Loucy (cell line): ENCODE measurements at regions not wholly inside any gene's neighbourhood (a gene's known extent, or its start where the extent isn't known, plus 50 kb on each side); places are given as distances from the start of the nearest gene placed in this dataset.

Experiments used
- H2AFZ ChIP-seq: fragments of 200-600 bp; sonication (generic); 2 replicates; pipeline ENCODE4 v1.6.0; 2016; ENCODE audit warnings: antibody characterized with exemption, mild to moderate bottlenecking, low read length, moderate library complexity
- H3F3A ChIP-seq: fragments of 200-600 bp; 2 replicates; pipeline ENCODE4 v1.6.0; 2016; ENCODE audit warnings: antibody characterized with exemption, low read depth, mild to moderate bottlenecking
- H3K27me3 ChIP-seq: fragments of 200-600 bp; sonication (generic); 2 replicates; pipeline ENCODE4 v1.6.1; 2014; ENCODE audit warnings: low read length, mild to moderate bottlenecking; ENCODE audit not compliant: insufficient read depth, poor library complexity, severe bottlenecking
- H3K36me3 ChIP-seq: fragments of 200-600 bp; sonication (generic); 2 replicates; pipeline ENCODE4 v1.6.1; 2016; ENCODE audit warnings: low read length; ENCODE audit not compliant: insufficient read depth
- H3K4me1 ChIP-seq: fragments of 200-600 bp; sonication (generic); 2 replicates; pipeline ENCODE4 v1.5.1; 2014; ENCODE audit warnings: low read length, mild to moderate bottlenecking; ENCODE audit not compliant: insufficient read depth, poor library complexity, severe bottlenecking
- H3K4me2 ChIP-seq: fragments of 200-600 bp; sonication (generic); 2 replicates; pipeline ENCODE4 v1.6.0; 2014; ENCODE audit warnings: antibody characterized with exemption, low read length, low read depth, mild to moderate bottlenecking; ENCODE audit not compliant: poor library complexity, severe bottlenecking
- H3K4me3 ChIP-seq: fragments of 200-600 bp; sonication (generic); 2 replicates; pipeline ENCODE4 v1.5.1; 2014; ENCODE audit warnings: low read length, mild to moderate bottlenecking, mixed read lengths; ENCODE audit not compliant: poor library complexity, severe bottlenecking
- H3K79me2 ChIP-seq: fragments of 200-600 bp; sonication (generic); 2 replicates; pipeline ENCODE4 v1.6.1; 2014; ENCODE audit warnings: low read length; ENCODE audit not compliant: insufficient read depth
- H3K9ac ChIP-seq: fragments of 200-600 bp; sonication (generic); 2 replicates; pipeline ENCODE4 v1.6.0; 2014; ENCODE audit warnings: mild to moderate bottlenecking, low read depth, low read length, moderate library complexity; ENCODE audit not compliant: poor library complexity, severe bottlenecking
- H3K9me2 ChIP-seq: fragments of 200-600 bp; sonication (generic); replicated peaks from 2 replicates; pipeline ENCODE4 v1.6.1; 2016; ENCODE audit warnings: low read depth, low read length, mixed read lengths
- H3K9me3 ChIP-seq: fragments of 200-600 bp; sonication (generic); 2 replicates; pipeline ENCODE4 v1.6.1; 2014; ENCODE audit warnings: mild to moderate bottlenecking, antibody characterized with exemption, low read length, low read depth; ENCODE audit not compliant: insufficient read depth
- H4K20me1 ChIP-seq: fragments of 200-600 bp; sonication (generic); 2 replicates; pipeline ENCODE4 v1.6.0; 2014; ENCODE audit warnings: antibody characterized with exemption, low read length, mild to moderate bottlenecking; ENCODE audit not compliant: insufficient read depth, poor library complexity, severe bottlenecking
- EZH2phosphoT487 ChIP-seq: fragments of 200-600 bp; IDR thresholded peaks from 2 replicates; pipeline ENCODE4 v1.6.1; 2018; ENCODE audit warnings: antibody characterized with exemption, mild to moderate bottlenecking, moderate library complexity, borderline replicate concordance
- TF ChIP-seq, protein P1 (sequence below): fragments of 200-600 bp; sonication (generic); conservative IDR thresholded peaks from 2 replicates; pipeline ENCODE4 v1.5.1; 2014; ENCODE audit warnings: mild to moderate bottlenecking, antibody characterized with exemption, low read length

DNA sequence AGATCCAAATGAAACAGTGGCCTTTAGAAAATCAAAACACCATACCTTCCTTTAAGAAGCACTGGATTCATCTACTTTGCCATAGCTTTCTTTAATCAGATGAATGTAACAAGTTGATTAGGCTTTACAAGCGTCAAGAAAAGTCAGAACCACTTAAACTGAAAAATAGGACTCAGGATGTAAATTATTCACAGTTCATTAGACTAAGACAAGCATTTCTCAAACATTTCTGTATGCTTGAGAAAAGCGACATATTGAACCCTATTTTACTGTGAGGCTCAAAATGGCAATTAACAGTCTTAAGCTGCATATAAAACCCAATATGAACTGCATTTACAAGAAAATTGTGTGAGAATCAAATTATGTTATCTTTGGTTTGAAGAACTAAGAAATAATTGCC is 256.7 kb upstream of the SNX7 start:
- H3K79me2 ChIP-seq, result no peaks in the 10 kb centered on the region

DNA sequence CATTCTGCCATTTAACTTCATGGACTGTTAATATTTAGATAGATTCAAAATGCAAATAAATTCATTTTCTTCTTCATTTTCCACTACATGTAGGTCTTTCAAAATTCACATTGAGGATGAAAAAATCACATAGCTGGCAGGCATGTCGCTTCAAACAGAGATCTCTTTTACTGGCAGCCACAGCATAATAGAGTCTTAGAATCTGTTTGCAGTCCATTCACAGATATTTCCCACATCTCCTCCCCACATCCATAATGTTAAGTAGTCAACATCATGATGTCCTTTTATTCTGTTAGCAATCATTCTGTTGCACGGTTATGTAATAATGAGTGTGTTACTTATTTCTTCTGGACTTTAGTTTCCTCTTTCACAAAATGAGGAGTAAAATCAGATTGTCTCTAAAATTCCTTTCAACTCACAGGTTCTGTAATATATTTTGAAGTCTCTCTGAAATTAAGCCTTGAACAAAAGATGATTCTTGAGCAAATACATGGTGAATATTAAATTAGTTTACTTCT is 257.5 kb upstream of the SNX7 start:
- no peaks in the 10 kb centered on the region for H3K79me2 ChIP-seq
- peak overlapping the region; percentile 72 for H3K9ac ChIP-seq
- peak overlapping the region; percentile 62 for H3K4me3 ChIP-seq
- TF ChIP-seq, protein P1, sequence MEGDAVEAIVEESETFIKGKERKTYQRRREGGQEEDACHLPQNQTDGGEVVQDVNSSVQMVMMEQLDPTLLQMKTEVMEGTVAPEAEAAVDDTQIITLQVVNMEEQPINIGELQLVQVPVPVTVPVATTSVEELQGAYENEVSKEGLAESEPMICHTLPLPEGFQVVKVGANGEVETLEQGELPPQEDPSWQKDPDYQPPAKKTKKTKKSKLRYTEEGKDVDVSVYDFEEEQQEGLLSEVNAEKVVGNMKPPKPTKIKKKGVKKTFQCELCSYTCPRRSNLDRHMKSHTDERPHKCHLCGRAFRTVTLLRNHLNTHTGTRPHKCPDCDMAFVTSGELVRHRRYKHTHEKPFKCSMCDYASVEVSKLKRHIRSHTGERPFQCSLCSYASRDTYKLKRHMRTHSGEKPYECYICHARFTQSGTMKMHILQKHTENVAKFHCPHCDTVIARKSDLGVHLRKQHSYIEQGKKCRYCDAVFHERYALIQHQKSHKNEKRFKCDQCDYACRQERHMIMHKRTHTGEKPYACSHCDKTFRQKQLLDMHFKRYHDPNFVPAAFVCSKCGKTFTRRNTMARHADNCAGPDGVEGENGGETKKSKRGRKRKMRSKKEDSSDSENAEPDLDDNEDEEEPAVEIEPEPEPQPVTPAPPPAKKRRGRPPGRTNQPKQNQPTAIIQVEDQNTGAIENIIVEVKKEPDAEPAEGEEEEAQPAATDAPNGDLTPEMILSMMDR, result no peak
- no peak for TF ChIP-seq EZH2phosphoT487
- peak overlapping the region; percentile 69 for H3K4me2 ChIP-seq
- H3K9me3 ChIP-seq, result no peaks in the 10 kb centered on the region
- H3K9me2 ChIP-seq, result no peaks in the 10 kb centered on the region
- no peaks in the 10 kb centered on the region for H4K20me1 ChIP-seq
- H3F3A ChIP-seq, result peaks cover 7% of the 10 kb centered on the region; the same call in 1 of the 2 replicates
- H2AFZ ChIP-seq, result peak overlapping the region; percentile 69
- peaks cover 62% of the 10 kb centered on the region for H3K4me1 ChIP-seq
- H3K36me3 ChIP-seq, result no peaks in the 10 kb centered on the region
- H3K27me3 ChIP-seq, result no peaks in the 10 kb centered on the region

More for the DNA sequence above, 256.7 kb upstream of the SNX7 start:
- no peaks in the 10 kb centered on the region for H3K36me3 ChIP-seq
- H4K20me1 ChIP-seq, result no peaks in the 10 kb centered on the region
- H3K4me3 ChIP-seq, result no peak overlapping the region
- peaks cover 7% of the 10 kb centered on the region; the same call in 1 of the 2 replicates for H3F3A ChIP-seq
- no peak overlapping the region for H2AFZ ChIP-seq
- no peaks in the 10 kb centered on the region for H3K27me3 ChIP-seq
- peak overlapping the region; percentile 69 for H3K4me2 ChIP-seq
- H3K9me3 ChIP-seq, result no peaks in the 10 kb centered on the region
- peak overlapping the region; percentile 72 for H3K9ac ChIP-seq
- peaks cover 59% of the 10 kb centered on the region for H3K4me1 ChIP-seq
- H3K9me2 ChIP-seq, result no peaks in the 10 kb centered on the region
- TF ChIP-seq EZH2phosphoT487, result no peak
- TF ChIP-seq, protein P1, result no peak

DNA sequence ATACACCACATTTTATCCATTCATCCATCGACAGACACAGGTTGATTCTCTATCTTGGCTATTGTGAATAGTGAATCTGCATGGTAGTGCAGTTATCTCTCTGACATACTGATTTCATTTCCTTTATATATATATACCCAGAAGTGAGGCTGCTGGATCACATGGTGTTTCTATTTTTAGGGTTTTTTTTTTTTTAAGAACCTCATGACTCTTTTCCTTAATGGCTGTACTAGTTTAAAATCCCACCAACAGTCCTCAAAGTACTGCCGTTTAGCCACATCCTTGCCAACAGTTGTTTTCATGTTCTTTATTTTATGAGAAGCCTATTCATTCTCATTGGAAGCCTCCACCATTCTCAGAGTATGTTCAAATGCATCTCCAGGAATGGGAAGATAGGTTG is 258.7 kb upstream of the SNX7 start:
- Histone ChIP-seq H3K79me2 (no peaks in the 10 kb centered on the region), H3K9ac (peak overlapping the region; percentile 72), H3K36me3 (no peaks in the 10 kb centered on the region), H3K9me2 (no peaks in the 10 kb centered on the region), H3K4me3 (peak overlapping the region; percentile 62), H4K20me1 (no peaks in the 10 kb centered on the region), H3K9me3 (no peaks in the 10 kb centered on the region), H3K4me1 (peaks cover 74% of the 10 kb centered on the region), H2AFZ (0 out of 2 replicates have a peak overlapping the region, but pooled peaks have one; percentile 7), H3K4me2 (peak overlapping the region; percentile 69), H3K27me3 (no peaks in the 10 kb centered on the region), H3F3A (peaks cover 7% of the 10 kb centered on the region; the same call in 1 of the 2 replicates)
- no peak for TF ChIP-seq EZH2phosphoT487
- TF ChIP-seq, protein P1, result no peak
